Heart left ventricle (tissue), 13 donors: ENCODE measurements at regions not wholly inside any gene's neighbourhood (a gene's known extent, or its start where the extent isn't known, plus 50 kb on each side); places are given as distances from the start of the nearest gene placed in this dataset.

Experiments
- POLR2A ChIP-seq, 2 donors: fragments of 450-650 bp; IDR thresholded peaks; one replicate each; pipeline ENCODE4 v1.6.1; 2017; ENCODE audit warnings: antibody characterized with exemption in 2 of 2, mild to moderate bottlenecking in 2 of 2, moderate library complexity in 2 of 2
- TF ChIP-seq, protein P1 (sequence below), 12 donors: fragments of 200-600 bp; sonication (generic) in 4 of 12; IDR thresholded peaks; one replicate each; pipeline versions ENCODE4 v1.5.0 to v1.8.0; 2018 to 2022; ENCODE audit warnings: antibody characterized with exemption in 12 of 12, mild to moderate bottlenecking in 5 of 12
- donor health status: ischemic (EF 13 %, LVEDD 7.1; RV severe dilation, severe dysfunction).
- donor health status: DM: no; HTN: yes; CAD: no.
- donor health status: DM: no; HTN: no; CAD: no.
- donor health status: ischemic (EF 25% LVEDD 6.9; RV normal size, moderate dysfunction).
- donor health status: ischemic (EF 25% LVEDD 5.7; RV mildly dilated, moderate dysfunction).
- donor health status: ischemic (EF 35%, LVEDD 5.7; RV mildly dilated, moderate dysfunction).
- donor health status: nonischemic (EF 11% LVEDD 7.7; RV severe dilation, severe dysfunction).
- donor health status: DM: yes; HTN: yes; CAD: no.
- donor health status: PGD.
- donor health status: ischemic (EF 29% LVEDD 5.4; RV normal size, mild dysfunction).
- donor health status: nonischemic (EF 23%, LVEDD 6.1; RV moderate dilation, normal function).

DNA sequence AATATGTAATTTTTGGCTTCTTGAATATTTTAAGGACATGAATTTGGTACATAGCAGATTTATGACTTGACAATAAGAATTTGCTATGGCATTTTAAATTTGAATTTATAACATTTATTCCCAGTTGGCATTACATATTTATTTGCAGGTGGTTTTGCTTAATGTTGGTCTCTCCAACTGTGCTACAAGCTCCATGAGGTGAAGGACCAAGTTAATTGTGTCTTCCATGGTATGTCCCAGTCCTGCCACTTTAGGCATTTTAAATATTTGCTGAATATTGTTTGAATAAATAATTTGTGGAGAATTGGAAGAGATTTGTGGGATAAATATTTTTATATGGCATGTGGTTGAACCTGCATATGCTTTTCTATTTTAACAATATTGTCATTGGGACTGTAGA is 253.4 kb upstream of the RIOK2 start:
- TF ChIP-seq, protein P1, sequence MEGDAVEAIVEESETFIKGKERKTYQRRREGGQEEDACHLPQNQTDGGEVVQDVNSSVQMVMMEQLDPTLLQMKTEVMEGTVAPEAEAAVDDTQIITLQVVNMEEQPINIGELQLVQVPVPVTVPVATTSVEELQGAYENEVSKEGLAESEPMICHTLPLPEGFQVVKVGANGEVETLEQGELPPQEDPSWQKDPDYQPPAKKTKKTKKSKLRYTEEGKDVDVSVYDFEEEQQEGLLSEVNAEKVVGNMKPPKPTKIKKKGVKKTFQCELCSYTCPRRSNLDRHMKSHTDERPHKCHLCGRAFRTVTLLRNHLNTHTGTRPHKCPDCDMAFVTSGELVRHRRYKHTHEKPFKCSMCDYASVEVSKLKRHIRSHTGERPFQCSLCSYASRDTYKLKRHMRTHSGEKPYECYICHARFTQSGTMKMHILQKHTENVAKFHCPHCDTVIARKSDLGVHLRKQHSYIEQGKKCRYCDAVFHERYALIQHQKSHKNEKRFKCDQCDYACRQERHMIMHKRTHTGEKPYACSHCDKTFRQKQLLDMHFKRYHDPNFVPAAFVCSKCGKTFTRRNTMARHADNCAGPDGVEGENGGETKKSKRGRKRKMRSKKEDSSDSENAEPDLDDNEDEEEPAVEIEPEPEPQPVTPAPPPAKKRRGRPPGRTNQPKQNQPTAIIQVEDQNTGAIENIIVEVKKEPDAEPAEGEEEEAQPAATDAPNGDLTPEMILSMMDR (IDR thresholded peaks at IDR 0.05), result no peak
- TF ChIP-seq POLR2A (IDR thresholded peaks at IDR 0.05), result no peak
